ENCODE measurements at regions not wholly inside any gene's neighbourhood (a gene's known extent, or its start where the extent isn't known, plus 50 kb on each side); places are given as distances from the start of the nearest gene placed in this dataset.

GRCh38 chr11:42526426-42526825 lies 785.4 kb upstream of the API5 start:
- no peak for TF ChIP-seq CTCF (conservative IDR thresholded peaks at IDR 0.05 in 1 of 2, IDR thresholded peaks at IDR 0.05 in 1 of 2; ENCODE audit: extremely low read depth in 1 of 2, insufficient read depth in 1 of 2, low read depth in 1 of 2, low read length in 2 of 2)
- TF ChIP-seq EZH2 (IDR thresholded peaks at IDR 0.05; ENCODE audit: borderline replicate concordance, low read length): no peak
